SIG-M5 treated with dmso at 0.1 percent for 504 hours (cell line): ENCODE measurements at regions not wholly inside any gene's neighbourhood (a gene's known extent, or its start where the extent isn't known, plus 50 kb on each side); places are given as distances from the start of the nearest gene placed in this dataset.
A peak's percentile ranks its signal among the peaks of the same experiment; 100 is the strongest.
"Not testable (repeated sequence)": the region's sequence is repeated elsewhere in the genome, so short reads cannot be mapped to it uniquely, and the experiment has no call there.

Experiments
- DNase-seq: peaks from one replicate; lab custom pipeline; 2025; ENCODE audit not compliant: unreplicated experiment; lab: John Stamatoyannopoulos, UW

DNA sequence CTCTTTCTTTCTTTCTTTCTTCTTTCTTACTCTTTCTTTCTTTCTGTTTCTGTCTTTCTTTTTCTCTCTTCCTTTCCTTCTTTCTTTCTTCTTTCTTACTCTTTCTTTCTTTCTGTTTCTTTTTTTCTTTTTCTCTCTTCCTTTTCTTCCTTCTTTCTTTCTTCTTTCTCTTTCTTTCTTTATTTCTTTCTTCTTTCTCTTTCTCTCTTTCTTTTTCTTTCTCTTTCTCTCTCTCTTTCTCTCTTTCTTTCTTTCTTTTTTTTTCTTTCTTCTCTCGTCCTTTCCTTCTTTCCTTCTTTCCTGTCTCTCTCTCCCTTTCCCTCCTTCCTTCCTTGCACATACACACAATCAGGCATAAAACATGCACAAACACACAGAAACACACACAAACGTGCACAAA, 79.3 kb upstream of the SHOX start:
- no peak for DNase-seq

GRCh38 chrX:552496-552895, 78.1 kb upstream of the SHOX start:
- DNase-seq, result no peak

DNA sequence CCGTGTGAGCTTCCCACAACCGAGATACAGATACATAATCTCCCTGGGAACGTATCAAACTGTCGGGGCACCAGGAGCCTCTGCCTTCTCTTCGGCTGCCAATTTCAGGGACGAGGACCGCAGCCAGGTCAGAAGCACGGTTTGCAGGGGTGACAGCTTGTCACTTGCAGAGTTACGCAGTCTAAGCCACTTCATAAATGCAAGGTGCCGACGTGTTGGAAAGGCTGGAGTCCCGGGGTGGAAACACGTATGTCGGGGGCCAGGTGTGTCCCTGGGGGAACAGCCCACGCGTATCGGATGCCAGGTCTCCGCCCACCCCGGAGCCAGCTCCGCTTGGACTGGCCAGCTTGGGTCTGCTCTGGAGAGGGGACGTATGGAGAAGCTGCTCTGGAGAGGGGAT, 76.3 kb upstream of the SHOX start:
- no peak for DNase-seq

DNA sequence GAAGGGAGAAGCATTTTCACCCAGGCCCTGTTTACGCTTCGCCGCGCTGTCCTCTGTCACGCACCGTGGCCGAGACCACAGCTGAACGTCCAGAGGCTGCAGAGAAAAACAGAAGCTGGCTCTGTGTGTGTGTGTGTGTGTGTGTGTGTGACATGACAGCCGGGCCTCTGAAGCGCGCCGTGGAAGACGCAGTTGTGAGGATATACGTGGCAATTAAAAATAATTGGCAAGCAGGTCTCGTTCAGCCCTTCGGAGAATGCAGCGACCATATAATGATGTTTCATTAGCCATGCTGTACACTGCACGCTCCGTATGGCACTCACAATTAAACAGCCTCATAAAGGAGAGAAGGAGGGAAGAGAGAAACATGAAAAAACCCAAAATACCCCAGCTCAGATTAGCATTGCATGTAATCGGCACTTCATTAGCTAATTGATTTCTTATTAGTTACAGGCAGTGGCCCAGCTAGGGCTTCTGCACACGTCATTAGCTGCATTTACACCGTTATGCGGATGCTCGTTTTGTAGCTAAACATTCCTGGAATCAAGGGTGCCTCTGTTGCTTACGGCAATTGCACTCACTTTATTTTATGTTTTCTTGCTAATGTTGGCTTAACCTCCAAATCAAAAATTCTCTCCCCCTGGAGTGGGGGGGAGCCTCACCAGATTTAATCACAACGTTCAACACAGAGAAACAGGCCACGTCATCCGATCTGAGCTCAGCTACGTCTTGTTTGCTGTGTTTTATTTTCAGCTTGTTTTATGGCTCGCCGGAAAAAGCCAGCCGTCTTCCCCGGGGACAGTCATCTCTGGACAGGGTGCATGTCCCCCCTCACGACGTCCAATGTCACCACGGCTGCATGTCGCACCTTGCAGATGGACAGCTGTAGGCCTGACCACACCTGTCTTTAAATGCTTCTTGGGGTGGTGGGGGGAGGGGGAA, 74.6 kb upstream of the SHOX start:
- no peak for DNase-seq

- DNase-seq, result not testable (repeated sequence)
Measured at GRCh38 chrX:557601-558000, 73.0 kb upstream of the SHOX start.

- DNase-seq, result not testable (repeated sequence)
Measured at GRCh38 chrX:559282-559681, 71.3 kb upstream of the SHOX start.

GRCh38 chrX:567891-568290, 62.7 kb upstream of the SHOX start:
- no peak for DNase-seq

- no peak for DNase-seq
Measured at GRCh38 chrX:568311-568710, 62.3 kb upstream of the SHOX start.

GRCh38 chrX:572538-573124, 58.0 kb upstream of the SHOX start:
- DNase-seq, result peak; percentile 1

DNA sequence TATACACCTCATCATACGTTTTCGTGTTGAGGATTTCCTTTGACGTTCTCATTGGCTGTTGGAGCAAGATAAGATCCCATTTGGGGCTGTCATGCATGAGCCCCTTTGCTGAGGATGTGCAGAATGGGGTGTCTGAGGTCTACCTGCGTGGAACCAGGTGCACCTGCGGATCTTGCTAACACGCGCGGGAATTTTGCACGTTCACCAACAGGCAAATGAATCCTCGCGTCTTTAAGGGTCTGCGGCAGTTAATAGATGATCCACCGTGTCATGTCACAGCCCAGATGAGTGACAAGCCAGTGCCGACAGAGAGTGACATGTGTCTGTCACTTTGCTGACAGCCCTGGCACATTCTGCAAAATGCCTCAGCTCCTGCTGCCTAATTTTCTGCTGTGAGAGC, 56.3 kb upstream of the SHOX start:
- DNase-seq, result no peak

DNA sequence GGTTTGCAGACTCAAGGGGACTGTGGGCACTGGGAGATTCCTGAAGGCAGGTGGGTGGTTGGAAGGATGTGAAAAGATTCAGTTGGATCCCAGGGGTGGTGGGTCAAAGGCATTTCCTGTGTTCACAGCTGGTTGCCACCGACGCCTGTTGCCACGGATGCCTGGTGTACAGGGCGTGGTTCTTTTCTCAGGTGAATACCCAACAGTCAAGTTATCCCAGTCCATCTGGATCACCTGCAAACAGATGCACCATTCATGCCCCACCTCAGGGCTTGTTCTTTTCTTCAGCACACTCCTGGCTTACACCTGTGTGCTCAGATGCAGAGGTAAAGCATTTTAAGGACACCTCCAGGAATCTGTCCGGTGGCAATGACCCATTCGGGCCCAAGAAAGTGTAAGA, 55.8 kb upstream of the SHOX start:
- no peak for DNase-seq

DNA sequence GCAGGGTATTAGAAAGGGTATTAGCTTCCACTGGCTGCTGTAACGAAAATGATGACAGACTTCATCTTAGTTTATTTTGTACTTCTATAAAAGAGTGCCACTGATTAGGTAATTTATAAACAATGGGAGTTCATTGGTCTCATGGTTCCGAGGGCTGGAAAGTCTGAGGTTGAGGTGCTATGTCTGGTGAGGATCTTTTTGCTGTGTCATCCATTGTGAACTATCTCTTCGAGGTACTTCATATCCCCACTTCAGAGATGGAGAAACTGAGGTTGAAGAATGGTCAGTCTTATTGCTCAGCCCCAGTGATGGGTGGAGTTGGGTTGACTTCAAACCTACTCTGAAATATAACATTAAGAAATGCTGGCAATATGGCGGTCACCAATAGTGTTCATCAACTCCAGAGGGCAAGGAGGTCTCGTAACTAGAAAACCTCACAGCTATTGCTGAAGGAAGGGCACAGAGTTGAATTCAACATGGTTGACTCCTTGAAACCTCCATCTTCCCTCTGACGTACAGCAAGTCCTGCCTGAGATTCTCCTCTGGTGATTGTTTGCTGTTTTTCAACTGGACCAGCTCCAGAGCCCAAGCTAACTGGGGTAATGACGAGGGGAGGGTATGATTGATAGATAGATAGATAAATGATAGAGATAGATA, 53.6 kb upstream of the SHOX start:
- DNase-seq, result no peak

- DNase-seq, result no peak
Measured at GRCh38 chrX:578531-578930, 52.1 kb upstream of the SHOX start.

DNA sequence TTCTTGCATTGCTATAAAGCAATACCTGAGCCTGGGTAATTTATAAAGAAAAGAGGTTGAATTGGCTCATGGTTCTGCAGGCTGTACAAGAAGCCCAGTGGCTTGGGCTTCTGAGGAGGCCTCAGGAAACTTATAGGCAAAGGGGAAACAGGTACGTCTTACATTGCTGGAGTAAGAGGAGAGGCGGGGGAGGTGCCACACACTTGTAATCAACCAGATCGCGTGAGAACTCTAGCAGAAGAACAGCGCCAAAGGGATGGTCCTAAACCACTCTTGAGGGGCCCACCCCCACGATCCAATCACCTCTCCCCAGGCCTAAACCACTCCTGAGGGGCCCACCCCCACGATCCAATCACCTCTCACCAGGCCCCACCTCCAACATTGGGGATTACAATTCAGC, 50.6 kb upstream of the SHOX start:
- DNase-seq, result no peak
